HG02970 (cell line): ENCODE measurements at regions not wholly inside any gene's neighbourhood (a gene's known extent, or its start where the extent isn't known, plus 50 kb on each side); places are given as distances from the start of the nearest gene placed in this dataset.

ENCODE experiments used
- ATAC-seq: cut with Tn5 transposase; IDR thresholded peaks from one replicate; pipeline ENCODE4 v1.9.1; 2021; ENCODE audit warnings: mild to moderate bottlenecking, moderate library complexity, moderate number of reproducible peaks; ENCODE audit not compliant: unreplicated experiment, low FRiP score

GRCh38 chr2:180191432-180192124 is 184.5 kb upstream of the CWC22 start:
- ATAC-seq, result no peak

GRCh38 chr2:180190851-180191250 is 183.8 kb upstream of the CWC22 start:
- ATAC-seq, result no peak

GRCh38 chr2:180187611-180188010 is 180.5 kb upstream of the CWC22 start:
- no peak for ATAC-seq

GRCh38 chr2:180184506-180184905 is 177.4 kb upstream of the CWC22 start:
- ATAC-seq, result no peak

GRCh38 chr2:180180511-180180910 is 173.4 kb upstream of the CWC22 start:
- ATAC-seq, result no peak

GRCh38 chr2:180177534-180177933 is 170.4 kb upstream of the CWC22 start:
- no peak for ATAC-seq

- no peak for ATAC-seq
These were observed 168.6 kb upstream of the CWC22 start for GRCh38 chr2:180175736-180176135.

- no peak for ATAC-seq
These were observed 167.5 kb upstream of the CWC22 start for GRCh38 chr2:180174580-180174979.

GRCh38 chr2:180169474-180169873 is 162.4 kb upstream of the CWC22 start:
- no peak for ATAC-seq

GRCh38 chr2:180161415-180161814 is 154.3 kb upstream of the CWC22 start:
- ATAC-seq, result no peak

GRCh38 chr2:180159921-180160320 is 152.8 kb upstream of the CWC22 start:
- ATAC-seq, result no peak

GRCh38 chr2:180158961-180159360 is 151.9 kb upstream of the CWC22 start:
- ATAC-seq, result no peak

- ATAC-seq, result no peak
These were observed 149.6 kb upstream of the CWC22 start for GRCh38 chr2:180156651-180157050.

- no peak for ATAC-seq
These were observed 143.5 kb upstream of the CWC22 start for GRCh38 chr2:180150606-180151005.

GRCh38 chr2:180146541-180146940 is 139.4 kb upstream of the CWC22 start:
- ATAC-seq, result no peak

GRCh38 chr2:180146114-180146513 is 139.0 kb upstream of the CWC22 start:
- ATAC-seq, result no peak

- ATAC-seq, result no peak
These were observed 138.1 kb upstream of the CWC22 start for GRCh38 chr2:180145163-180145562.

- no peak for ATAC-seq
These were observed 137.3 kb upstream of the CWC22 start for GRCh38 chr2:180144338-180144813.

- no peak for ATAC-seq
These were observed 136.7 kb upstream of the CWC22 start for GRCh38 chr2:180143633-180144337.

GRCh38 chr2:180141600-180141999 is 134.5 kb upstream of the CWC22 start:
- no peak for ATAC-seq

- no peak for ATAC-seq
These were observed 126.6 kb upstream of the CWC22 start for GRCh38 chr2:180133736-180134135.

- ATAC-seq, result no peak
These were observed 123.3 kb upstream of the CWC22 start for GRCh38 chr2:180130403-180130802.
